Brain microvascular endothelial cell (primary cell): ENCODE measurements at regions not wholly inside any gene's neighbourhood (a gene's known extent, or its start where the extent isn't known, plus 50 kb on each side); places are given as distances from the start of the nearest gene placed in this dataset.

Experiments
- DNase-seq: peaks from one replicate; pipeline ENCODE4 v3.0.0-alpha.2; 2020
- H3K27ac ChIP-seq: fragments of 250-450 bp; sonication (Bioruptor Pico); 2 replicates; pipeline ENCODE4 v1.5.1; 2020; ENCODE audit warnings: mild to moderate bottlenecking, moderate library complexity
- H3K27me3 ChIP-seq: fragments of 250-450 bp; sonication (Bioruptor Pico); replicated peaks from 2 replicates; pipeline ENCODE4 v1.5.1; 2020; ENCODE audit warnings: mild to moderate bottlenecking
- H3K36me3 ChIP-seq: fragments of 250-450 bp; sonication (Bioruptor Pico); replicated peaks from 2 replicates; pipeline ENCODE4 v1.5.1; 2020; ENCODE audit warnings: mild to moderate bottlenecking
- H3K4me3 ChIP-seq: 2 replicates; pipeline ENCODE4 v1.5.1; 2011; ENCODE audit warnings: low read depth, mild to moderate bottlenecking, control low read depth, low read length, moderate library complexity
- CTCF ChIP-seq: IDR thresholded peaks from 2 replicates; pipeline ENCODE4 v1.5.1; 2011; ENCODE audit warnings: low read depth, mild to moderate bottlenecking, moderate library complexity, low read length, control low read depth, inconsistent platforms; ENCODE audit errors: missing control alignments
- in situ Hi-C: cut with HindIII; loops from 2 replicates; pipeline ENCODE4 v1.10.0; 2017; ENCODE audit warnings: low sequenced_read_pairs, low pct_ligation_motif_present

GRCh38 chr3:20890111-20890519 is 704.1 kb upstream of the SGO1 start:
- Histone ChIP-seq H3K4me3 (no peak overlapping the region), H3K27ac (no peak overlapping the region), H3K36me3 (no peaks in the 10 kb centered on the region), H3K27me3 (no peaks in the 10 kb centered on the region)
- TF ChIP-seq CTCF: no peak
- in situ Hi-C loops: no loop called here
- DNase-seq: no peak

GRCh38 chr3:20878691-20879090 is 692.7 kb upstream of the SGO1 start:
- Histone ChIP-seq H3K36me3 (no peaks in the 10 kb centered on the region), H3K27me3 (no peaks in the 10 kb centered on the region), H3K4me3 (no peak overlapping the region), H3K27ac (no peak overlapping the region)
- DNase-seq: no peak
- in situ Hi-C loops: no loop called here
- no peak for TF ChIP-seq CTCF

DNA sequence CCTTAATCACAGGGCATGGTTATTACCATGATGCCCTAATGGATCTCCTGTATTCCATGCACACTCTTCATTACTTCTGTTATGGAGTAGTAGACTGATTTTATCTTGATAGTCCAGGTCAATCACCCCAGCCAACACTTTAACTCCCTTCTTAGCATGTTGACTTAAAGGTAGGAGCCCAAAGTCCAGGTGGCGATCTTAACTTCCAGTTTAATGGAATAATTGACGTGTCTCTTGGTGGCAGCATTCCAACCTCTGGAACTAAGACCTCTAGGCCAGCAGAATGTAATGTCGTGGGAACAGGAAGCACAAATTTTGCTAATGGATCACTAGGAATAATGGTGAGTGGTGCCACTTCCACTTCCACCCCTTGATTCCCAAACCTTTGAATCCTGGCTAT is 687.2 kb upstream of the SGO1 start:
- no peak overlapping the region for H3K27ac ChIP-seq
- no peaks in the 10 kb centered on the region for H3K36me3 ChIP-seq
- H3K27me3 ChIP-seq: no peaks in the 10 kb centered on the region
- TF ChIP-seq CTCF: no peak
- in situ Hi-C loops: no loop called here
- no peak overlapping the region for H3K4me3 ChIP-seq
- no peak for DNase-seq

GRCh38 chr3:20870106-20870899 is 684.3 kb upstream of the SGO1 start:
- Histone ChIP-seq H3K36me3 (no peaks in the 10 kb centered on the region), H3K27ac (no peak overlapping the region), H3K27me3 (no peaks in the 10 kb centered on the region), H3K4me3 (no peak overlapping the region)
- no peak for DNase-seq
- TF ChIP-seq CTCF: no peak
- in situ Hi-C loops: no loop called here

GRCh38 chr3:20865803-20866202 is 679.8 kb upstream of the SGO1 start:
- no peak for DNase-seq
- H3K4me3 ChIP-seq: no peak overlapping the region
- H3K27me3 ChIP-seq: no peaks in the 10 kb centered on the region
- TF ChIP-seq CTCF: no peak
- no peak overlapping the region for H3K27ac ChIP-seq
- in situ Hi-C loops: no loop called here
- H3K36me3 ChIP-seq: no peaks in the 10 kb centered on the region

- no peaks in the 10 kb centered on the region for H3K36me3 ChIP-seq
- in situ Hi-C loops: no loop called here
- TF ChIP-seq CTCF: no peak
- H3K27me3 ChIP-seq: no peaks in the 10 kb centered on the region
- DNase-seq: no peak
- no peak overlapping the region for H3K4me3 ChIP-seq
- no peak overlapping the region for H3K27ac ChIP-seq
These were observed 675.4 kb upstream of the SGO1 start for GRCh38 chr3:20861454-20861853.
